ENCODE measurements at regions not wholly inside any gene's neighbourhood (a gene's known extent, or its start where the extent isn't known, plus 50 kb on each side); places are given as distances from the start of the nearest gene placed in this dataset.

- no peaks in the 10 kb centered on the region for H3K23me2 ChIP-seq (ENCODE audit: low read depth, low read length)
- H2BK15ac ChIP-seq (ENCODE audit: low read length), result no peak overlapping the region
- H3K4ac ChIP-seq (replicated peaks; ENCODE audit: insufficient read length, low read depth, low read length), result no peak overlapping the region
- H3K4me1 ChIP-seq (replicated peaks in 1 of 4; ENCODE audit: control insufficient read depth in 3 of 4, insufficient read depth in 4 of 4, low read length in 3 of 4), result no peaks in the 10 kb centered on the region
- H3K18ac ChIP-seq (ENCODE audit: extremely low read depth, low read length), result no peak overlapping the region
- H3K9me3 ChIP-seq (ENCODE audit: insufficient read depth in 2 of 2, low read depth in 1 of 2, low read length in 1 of 2), result no peaks in the 10 kb centered on the region
- FAIRE-seq (no peak), DNase-seq (ENCODE audit: low read depth in 1 of 2, low spot score in 2 of 2) (no peak)
- H4K20me1 ChIP-seq (replicated peaks in 1 of 2; ENCODE audit: control insufficient read depth in 1 of 2, insufficient read depth in 2 of 2, low read length in 2 of 2), result no peaks in the 10 kb centered on the region
- H4K5ac ChIP-seq (ENCODE audit: insufficient read length, low read depth, low read length), result no peak overlapping the region
- no peak overlapping the region for H2BK20ac ChIP-seq (ENCODE audit: low read length)
- CTCF ChIA-PET (ENCODE audit: partially characterized antibody), result no interaction called here
- no peak overlapping the region for H4K8ac ChIP-seq (ENCODE audit: extremely low read depth, insufficient read depth, low read length)
- no peak overlapping the region for H2BK120ac ChIP-seq (replicated peaks; ENCODE audit: low read depth, low read length)
- no peaks in the 10 kb centered on the region for H3K79me2 ChIP-seq (ENCODE audit: control insufficient read depth in 1 of 2, insufficient read depth in 2 of 2, low read length in 2 of 2)
- no peaks in the 10 kb centered on the region for H3K36me3 ChIP-seq (ENCODE audit: control insufficient read depth in 2 of 4, insufficient read depth in 4 of 4, low read length in 3 of 4)
- no peak overlapping the region for H3K23ac ChIP-seq (ENCODE audit: insufficient read length)
- no peak overlapping the region for H3K4me3 ChIP-seq (ENCODE audit: extremely low read depth in 1 of 4, insufficient read depth in 2 of 4, low read depth in 3 of 4, low read length in 4 of 4)
- H4K91ac ChIP-seq (replicated peaks; ENCODE audit: insufficient read length, low read length), result no peak overlapping the region
- H3K9ac ChIP-seq (replicated peaks in 1 of 4; ENCODE audit: extremely low read depth in 1 of 4, low read depth in 3 of 4, low read length in 3 of 4), result no peak overlapping the region
- H3K56ac ChIP-seq (replicated peaks; ENCODE audit: insufficient read length, low read depth, low read length), result no peak overlapping the region
- no peak overlapping the region for H2AK5ac ChIP-seq (ENCODE audit: low read depth, low read length)
- no peak overlapping the region for H3K27ac ChIP-seq (ENCODE audit: low read depth, low read length)
- POLR2A ChIA-PET (ENCODE audit: partially characterized antibody), result no interaction called here
- H3K79me1 ChIP-seq (ENCODE audit: low read depth, low read length), result no peaks in the 10 kb centered on the region
- 84% methylated on average over 3 of the region's 3 CpGs; no CpG with 5 or more reads in 1 of the 2 experiments for WGBS, 2 experiments (ENCODE audit: extremely low coverage in 1 of 2, insufficient coverage in 1 of 2, insufficient read length in 1 of 2, insufficient replicate concordance in 2 of 2, low coverage in 1 of 2, low lambda C conversion rate in 2 of 2, missing lambda C conversion rate in 1 of 2)
- TF ChIP-seq CHD1 (IDR thresholded peaks at IDR 0.05; ENCODE audit: low read depth, low read length) (no peak), SRF (IDR thresholded peaks at IDR 0.05; ENCODE audit: low read depth, low read length) (no peak), SIN3A (conservative IDR thresholded peaks at IDR 0.05 in 1 of 2, IDR thresholded peaks at IDR 0.05 in 1 of 2; ENCODE audit: low read depth in 1 of 2, low read length in 2 of 2) (no peak), GABPA (IDR thresholded peaks at IDR 0.05; ENCODE audit: borderline replicate concordance, insufficient read depth, low read length) (no peak), SP2 (IDR thresholded peaks at IDR 0.05; ENCODE audit: low read length) (no peak), FOSL1 (IDR thresholded peaks at IDR 0.05; ENCODE audit: insufficient read depth, low read depth, low read length) (no peak), SIX5 (IDR thresholded peaks at IDR 0.05; ENCODE audit: low read depth, low read length) (no peak), NANOG (IDR thresholded peaks at IDR 0.05; ENCODE audit: insufficient read depth, low read depth, low read length, poor library complexity, severe bottlenecking) (no peak)
- H3K14ac ChIP-seq (ENCODE audit: insufficient read length), result no peak overlapping the region
- H2BK5ac ChIP-seq (ENCODE audit: low read depth, low read length), result no peak overlapping the region
- no peak overlapping the region for H2AFZ ChIP-seq (ENCODE audit: low read length)
- no peak overlapping the region for H2BK12ac ChIP-seq (ENCODE audit: low read depth, low read length)
- no peak overlapping the region for H3K4me2 ChIP-seq (ENCODE audit: insufficient read depth in 1 of 2, low read depth in 2 of 2, low read length in 2 of 2)
- H3K27me3 ChIP-seq (replicated peaks in 1 of 4; ENCODE audit: control insufficient read depth in 3 of 4, extremely low read depth in 1 of 4, insufficient read depth in 3 of 4, low read length in 3 of 4), result no peaks in the 10 kb centered on the region
These were observed 528.9 kb upstream of the ARX start for GRCh38 chrX:25544641-25545040.
